COLO829 (cell line): ENCODE measurements at regions not wholly inside any gene's neighbourhood (a gene's known extent, or its start where the extent isn't known, plus 50 kb on each side); places are given as distances from the start of the nearest gene placed in this dataset.
A peak's percentile ranks its signal among the peaks of the same experiment; 100 is the strongest.

Experiments used
- DNase-seq: peaks from one replicate; pipeline ENCODE4 v3.0.0; 2012; ENCODE audit warnings: low spot score

DNA sequence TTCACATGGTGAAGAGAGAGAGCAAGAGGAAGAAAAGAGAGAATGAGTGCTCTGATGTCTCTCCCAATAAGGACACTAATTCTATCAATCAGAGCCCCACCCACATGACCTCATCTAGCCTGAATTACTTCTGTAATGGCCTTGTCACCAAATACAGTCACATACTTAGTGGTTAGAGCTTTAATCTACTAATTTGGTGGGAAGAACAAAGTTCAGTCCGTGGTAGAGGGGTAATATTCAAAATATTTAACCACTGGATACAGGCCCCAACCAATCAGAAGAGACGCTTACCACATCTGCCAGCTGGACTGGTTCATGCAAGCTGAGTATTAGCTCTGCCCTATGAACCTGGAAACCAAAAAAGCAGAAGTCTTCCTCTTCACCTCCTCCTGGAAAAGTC is 336.3 kb upstream of the NFE2L3 start:
- DNase-seq, result no peak

- peak; percentile 45 for DNase-seq
Observed at GRCh38 chr7:25820432-25821040, 331.5 kb upstream of the NFE2L3 start.

DNA sequence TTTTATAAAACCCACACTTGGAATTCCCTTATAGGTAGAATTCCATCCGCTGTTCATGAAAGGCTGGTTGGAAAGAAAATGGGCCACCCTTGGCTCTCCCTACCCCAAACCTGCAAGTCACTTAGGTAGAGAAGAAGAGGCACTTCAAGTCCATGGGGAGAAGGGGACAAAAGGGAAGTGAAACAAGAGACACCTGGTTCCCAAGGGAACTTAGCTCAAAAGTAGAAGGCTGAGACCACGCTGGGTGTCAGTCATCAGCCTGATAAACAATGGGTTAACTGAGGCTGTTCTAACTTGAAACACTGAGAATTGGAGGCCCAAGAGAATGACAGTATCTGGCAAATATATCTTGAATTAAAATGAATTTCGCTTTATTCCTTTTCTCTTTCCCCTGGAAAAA is 330.8 kb upstream of the NFE2L3 start:
- no peak for DNase-seq

DNA sequence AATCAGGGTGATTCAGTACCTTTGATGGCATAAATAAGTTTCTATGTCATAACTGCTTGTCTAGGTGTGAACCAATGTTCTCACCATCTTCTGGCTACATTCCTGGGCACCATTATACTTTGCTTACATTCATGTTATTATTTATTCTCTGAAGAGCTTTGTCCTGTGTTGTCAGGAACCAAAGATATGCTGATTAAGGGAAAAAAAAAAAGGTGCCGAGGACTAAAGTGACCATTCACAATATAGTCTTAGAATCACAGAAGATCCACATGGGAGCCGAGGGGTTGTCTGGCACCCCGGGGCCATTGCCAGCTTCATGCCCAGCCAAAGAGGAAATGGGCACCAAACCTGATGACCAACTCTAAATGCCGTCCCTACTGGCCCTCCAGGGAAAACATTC is 329.2 kb upstream of the NFE2L3 start:
- no peak for DNase-seq

GRCh38 chr7:25823571-25823970 is 328.4 kb upstream of the NFE2L3 start:
- no peak for DNase-seq

DNA sequence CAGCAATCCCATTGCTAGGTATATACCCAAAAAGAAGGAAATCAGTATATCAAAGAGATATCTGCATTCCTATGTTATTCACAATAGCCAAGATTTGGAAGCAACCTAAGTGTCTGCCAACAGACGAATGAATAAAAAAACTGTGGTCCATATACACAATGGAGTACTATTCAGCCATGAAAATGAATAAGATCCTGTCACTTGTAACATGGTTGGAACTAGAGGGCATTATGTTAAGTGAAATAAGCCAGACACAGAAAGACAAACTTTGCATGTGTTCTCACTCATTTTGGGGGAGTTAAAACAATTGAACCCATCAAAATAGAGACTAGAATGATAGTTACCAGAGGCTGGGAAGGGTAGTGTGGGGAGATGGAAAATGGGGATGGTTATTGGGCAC is 323.5 kb upstream of the NFE2L3 start:
- no peak for DNase-seq

DNA sequence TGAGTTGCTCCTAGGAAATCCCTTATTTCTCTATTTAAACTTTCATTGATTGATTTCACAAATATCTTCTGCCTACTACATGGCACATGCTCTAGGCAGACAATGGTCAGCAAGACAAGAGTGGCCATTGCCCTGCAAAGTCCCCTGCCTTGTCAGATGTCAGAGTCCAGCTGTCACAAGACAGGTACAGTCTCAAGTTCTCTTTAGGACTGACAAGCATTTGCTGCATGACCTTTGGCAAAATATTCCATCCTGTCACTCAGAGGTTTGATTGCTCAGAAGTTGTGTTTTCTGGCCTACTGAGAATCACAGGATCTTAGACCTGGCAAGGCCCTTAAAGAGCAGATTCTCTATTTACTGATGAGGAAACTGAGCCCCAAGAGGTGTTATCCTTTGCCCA is 322.3 kb upstream of the NFE2L3 start:
- DNase-seq, result no peak

- no peak for DNase-seq
Observed at GRCh38 chr7:25830215-25830614, 321.8 kb upstream of the NFE2L3 start.

GRCh38 chr7:25831062-25831691 is 320.8 kb upstream of the NFE2L3 start:
- no peak for DNase-seq

DNA sequence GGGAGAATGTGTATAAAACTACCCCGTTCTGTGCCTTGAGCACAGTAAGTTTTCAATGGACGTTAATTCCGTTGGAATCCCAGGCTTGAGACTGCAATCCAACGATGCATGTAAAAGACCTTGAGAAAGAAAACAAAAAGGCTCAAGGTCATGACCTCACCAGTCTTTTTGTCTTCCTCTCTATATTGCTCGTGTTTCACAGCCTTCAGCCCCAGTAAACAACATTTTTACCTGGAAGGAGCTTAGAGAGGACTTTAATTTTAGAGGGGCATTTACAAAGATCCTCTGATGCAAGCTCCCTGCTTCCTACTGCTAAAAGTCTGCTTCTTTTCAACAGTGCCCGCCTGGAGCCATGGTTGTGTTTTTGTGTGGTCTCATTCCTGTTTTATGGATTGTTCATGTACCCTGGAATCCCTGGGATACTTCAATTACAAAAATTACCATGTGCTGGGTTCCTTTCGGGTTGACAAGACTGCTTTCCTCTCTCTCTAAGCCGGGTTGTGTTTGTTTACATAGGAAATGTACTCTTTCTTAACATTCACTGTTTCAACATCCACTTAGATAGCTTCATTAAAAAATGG is 320.1 kb upstream of the NFE2L3 start:
- DNase-seq, result no peak

DNA sequence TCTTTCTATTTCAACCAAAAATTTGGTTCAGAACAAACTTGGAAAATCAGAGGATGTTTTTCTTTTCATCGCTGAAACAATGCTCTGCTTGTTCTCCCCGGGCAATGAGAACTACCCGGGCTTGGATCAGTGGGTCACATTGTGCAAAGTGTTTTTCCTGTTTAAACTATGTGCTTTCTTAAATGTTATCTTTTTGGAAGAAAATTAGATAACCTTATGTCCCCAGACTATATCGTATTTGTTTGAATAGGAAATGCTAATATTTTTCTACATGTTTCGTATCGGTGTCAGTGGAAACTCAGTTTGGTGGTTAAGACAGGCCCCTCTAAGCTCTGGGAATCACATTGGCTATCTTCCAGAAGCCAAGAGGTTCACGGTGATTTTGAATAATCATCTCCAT is 319.5 kb upstream of the NFE2L3 start:
- peak; percentile 83 for DNase-seq

GRCh38 chr7:25832929-25833328 is 319.1 kb upstream of the NFE2L3 start:
- DNase-seq, result no peak

- no peak for DNase-seq
Observed at GRCh38 chr7:25834050-25834449, 317.9 kb upstream of the NFE2L3 start.

GRCh38 chr7:25835197-25835596 is 316.8 kb upstream of the NFE2L3 start:
- DNase-seq, result no peak

DNA sequence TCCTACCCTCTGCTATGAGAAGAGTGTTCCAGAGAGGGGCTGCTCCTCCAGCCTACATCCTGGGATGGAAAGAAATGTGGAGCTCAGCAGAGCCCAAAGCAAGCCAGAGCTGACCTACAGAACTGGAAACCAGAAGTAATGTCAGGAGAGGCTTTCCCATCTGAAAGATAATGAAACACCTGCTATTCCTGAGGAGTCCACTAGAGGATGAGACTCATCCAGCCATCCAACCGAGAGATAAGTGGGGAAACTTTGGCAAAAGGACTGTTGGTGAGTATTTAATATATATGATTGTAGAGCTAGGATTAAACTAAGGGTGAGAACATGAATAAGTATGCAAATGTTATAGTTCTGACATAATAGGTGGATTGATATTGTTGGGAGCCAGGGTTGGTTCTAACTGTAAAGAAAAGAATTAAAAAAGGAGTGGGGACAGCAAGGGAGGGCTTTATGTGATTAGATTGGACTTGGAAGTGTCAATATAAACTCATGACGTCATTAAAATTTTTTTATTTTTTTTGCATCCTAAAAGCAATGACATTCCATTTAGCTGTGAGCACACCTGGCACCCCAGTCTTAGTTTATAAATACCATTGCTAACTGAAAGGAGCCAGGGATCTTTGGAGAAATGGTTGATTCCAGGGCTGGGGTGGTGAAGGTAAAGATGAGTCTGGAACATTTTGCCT is 312.8 kb upstream of the NFE2L3 start:
- no peak for DNase-seq

- DNase-seq, result no peak
Observed at GRCh38 chr7:25840209-25840792, 311.7 kb upstream of the NFE2L3 start.

DNA sequence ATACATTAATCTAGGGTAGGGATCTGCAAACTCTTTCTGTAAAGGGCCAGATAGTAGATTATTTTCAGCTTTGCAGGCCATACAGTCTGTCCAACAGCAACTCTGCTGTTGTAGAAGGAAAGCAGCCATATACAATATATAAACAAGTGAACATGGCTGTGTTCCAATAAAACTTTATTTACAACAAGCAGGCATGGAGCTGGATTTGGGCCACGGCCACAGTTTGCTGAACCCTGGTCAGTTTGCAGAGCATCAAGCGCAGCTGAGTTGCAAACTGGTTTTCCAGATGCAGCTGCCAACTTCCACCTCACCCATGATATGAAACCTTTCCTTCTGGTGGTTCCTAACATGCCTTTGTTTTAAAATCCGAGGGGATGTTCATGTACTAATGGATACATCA is 310.4 kb upstream of the NFE2L3 start:
- no peak for DNase-seq

DNA sequence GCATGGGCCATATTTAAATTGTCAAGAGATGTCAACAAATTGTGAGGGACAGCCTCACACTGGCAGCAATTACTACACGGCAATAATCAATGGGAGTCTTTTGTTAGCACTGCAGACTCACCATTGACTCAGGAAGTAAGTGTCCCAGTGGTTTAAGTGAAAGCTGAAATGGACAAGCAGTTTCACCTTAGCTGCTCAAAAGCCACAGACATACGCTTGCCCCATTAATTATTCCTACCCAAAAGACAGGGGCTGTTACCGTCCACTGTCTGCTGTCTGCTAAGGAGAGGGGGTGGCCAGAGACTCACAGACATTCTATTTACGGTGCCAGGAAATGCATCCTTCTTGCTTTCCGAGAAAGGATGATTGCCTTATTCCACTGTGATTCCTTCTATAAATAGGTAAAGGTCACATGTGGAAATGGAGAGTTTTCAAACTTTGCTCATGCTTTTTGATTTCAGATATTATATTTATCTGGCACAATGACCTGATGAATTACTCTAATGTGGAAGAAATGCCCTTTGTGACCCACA is 309.7 kb upstream of the NFE2L3 start:
- peak; percentile 46 for DNase-seq

GRCh38 chr7:25843467-25843866 is 308.5 kb upstream of the NFE2L3 start:
- no peak for DNase-seq

- DNase-seq, result no peak
Observed at GRCh38 chr7:25844102-25844870, 307.7 kb upstream of the NFE2L3 start.

- no peak for DNase-seq
Observed at GRCh38 chr7:25845464-25845863, 306.5 kb upstream of the NFE2L3 start.

DNA sequence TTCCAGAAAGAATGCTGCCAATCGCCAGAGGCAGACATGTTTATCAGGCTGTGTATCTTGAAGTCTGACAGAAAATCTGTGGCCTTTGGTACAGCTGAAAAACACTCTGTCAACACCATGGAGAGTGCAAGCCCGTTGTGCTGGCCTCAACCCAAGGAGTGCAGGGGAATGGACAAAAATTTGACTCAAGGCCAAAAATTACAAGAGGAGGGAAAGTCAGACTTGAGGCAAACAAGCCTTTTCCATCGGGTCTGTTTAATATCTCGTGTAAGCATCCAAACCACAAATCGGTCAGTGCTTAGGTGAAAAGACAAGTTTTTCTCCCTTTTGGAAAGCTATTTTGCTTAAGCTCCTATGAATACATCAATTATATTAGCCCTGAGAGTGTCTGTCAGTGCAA is 305.3 kb upstream of the NFE2L3 start:
- DNase-seq, result peak; percentile 51
